GM19397 (cell line): ENCODE measurements at regions not wholly inside any gene's neighbourhood (a gene's known extent, or its start where the extent isn't known, plus 50 kb on each side); places are given as distances from the start of the nearest gene placed in this dataset.
"Not testable (repeated sequence)": the region's sequence is repeated elsewhere in the genome, so short reads cannot be mapped to it uniquely, and the experiment has no call there.

Experiments
- ATAC-seq: cut with Tn5 transposase; IDR thresholded peaks from one replicate; pipeline ENCODE4 v1.9.1; 2021; ENCODE audit warnings: mild to moderate bottlenecking, moderate library complexity; ENCODE audit not compliant: unreplicated experiment

DNA sequence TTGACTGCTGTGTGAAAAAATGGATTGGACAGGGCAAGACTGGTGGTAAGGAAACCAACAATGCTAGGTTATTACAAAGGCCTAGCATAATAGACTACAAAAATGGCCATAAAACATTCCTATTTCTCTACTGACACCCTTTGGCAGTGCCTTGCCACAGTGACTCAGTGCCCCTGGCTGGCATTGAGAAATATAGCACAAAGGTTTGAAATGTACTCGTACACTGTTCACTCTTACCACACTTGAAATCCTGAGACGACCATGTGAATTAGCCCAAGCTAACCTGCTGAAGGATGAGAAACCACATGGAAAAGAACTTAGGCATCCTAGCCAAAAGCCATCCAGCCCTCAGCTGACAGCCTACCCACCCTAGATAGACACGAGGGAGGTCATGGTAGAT is 149.8 kb upstream of the PALMD start:
- no peak for ATAC-seq

- ATAC-seq, result no peak
These were observed 148.2 kb upstream of the PALMD start for GRCh38 chr1:99497690-99498089.

DNA sequence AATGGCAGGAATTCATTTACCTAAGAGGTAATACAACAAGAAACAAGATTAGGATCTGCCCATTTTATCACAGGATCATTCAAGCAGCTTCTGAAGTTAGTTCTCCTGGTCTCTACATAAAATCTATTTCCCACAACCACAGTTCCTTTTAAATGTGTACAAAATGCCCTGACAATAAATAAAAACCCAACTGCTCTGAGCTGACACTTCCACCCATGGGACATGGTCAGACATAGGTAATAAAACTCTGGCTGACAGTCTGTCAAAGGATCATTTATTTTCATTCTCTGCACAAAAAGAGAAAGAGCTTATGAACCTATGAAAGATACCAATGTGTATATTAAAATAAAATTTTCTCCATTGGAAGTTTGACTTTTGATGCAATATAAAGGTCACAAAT is 145.4 kb upstream of the PALMD start:
- ATAC-seq, result no peak

DNA sequence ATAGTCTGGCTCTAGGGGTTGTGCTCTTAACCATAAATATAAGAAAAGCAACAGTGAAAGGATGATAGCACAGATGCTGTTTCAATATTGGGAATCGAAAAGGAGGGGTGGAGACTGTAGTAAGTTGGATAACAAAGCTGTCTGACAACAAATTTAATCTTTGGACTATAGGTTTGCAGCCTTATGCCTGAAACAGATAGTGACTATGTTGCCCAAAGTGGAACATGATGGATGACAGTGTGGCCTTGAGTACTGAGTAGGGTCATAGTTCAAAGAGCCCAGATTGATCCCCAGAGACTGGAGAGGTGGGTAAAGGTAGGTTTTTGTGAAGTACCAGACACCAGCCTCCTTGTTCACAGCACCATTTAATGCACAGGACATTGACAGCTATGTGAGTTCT is 144.0 kb upstream of the PALMD start:
- no peak for ATAC-seq

DNA sequence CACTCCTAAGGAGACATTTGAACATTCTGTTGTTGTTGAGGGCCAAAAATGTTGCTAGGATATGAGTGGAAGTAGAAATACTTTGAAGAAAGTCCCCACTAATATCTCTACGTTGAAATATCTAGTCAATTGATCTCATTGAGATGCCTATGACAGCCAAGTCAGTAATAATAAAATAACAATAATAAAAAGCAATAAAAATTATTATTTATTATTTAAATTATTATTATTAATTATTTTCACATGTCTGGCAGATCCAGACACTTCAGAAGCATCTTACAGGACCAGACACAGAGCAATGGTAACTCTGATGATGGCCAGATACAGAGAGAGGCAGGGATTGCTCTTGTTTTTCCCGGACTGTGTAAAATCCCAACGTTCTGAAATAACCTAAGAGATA is 143.5 kb upstream of the PALMD start:
- no peak for ATAC-seq

- no peak for ATAC-seq
These were observed 142.6 kb upstream of the PALMD start for GRCh38 chr1:99503276-99503747.

GRCh38 chr1:99504287-99504686 is 141.6 kb upstream of the PALMD start:
- ATAC-seq, result no peak

- ATAC-seq, result no peak
These were observed 139.3 kb upstream of the PALMD start for GRCh38 chr1:99506631-99507030.

DNA sequence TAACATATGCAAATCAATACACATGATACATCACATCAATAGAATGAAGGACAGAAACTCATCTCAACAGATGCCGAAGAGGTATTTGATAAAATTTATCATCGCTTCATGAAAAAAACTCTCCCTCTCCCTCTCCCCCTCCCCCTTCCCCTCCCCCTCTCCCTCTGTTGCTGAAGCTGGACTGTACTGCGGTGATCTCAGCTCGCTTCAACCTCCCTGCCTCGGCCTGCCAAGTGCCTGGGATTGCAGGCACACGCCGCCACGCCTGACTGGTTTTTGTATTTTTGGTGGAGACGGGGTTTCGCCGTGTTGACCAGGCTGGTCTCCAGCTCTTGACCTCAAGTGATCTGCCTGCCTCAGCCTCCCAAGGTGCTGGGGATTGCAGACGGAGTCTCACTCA is 138.5 kb upstream of the PALMD start:
- ATAC-seq, result not testable (repeated sequence)

DNA sequence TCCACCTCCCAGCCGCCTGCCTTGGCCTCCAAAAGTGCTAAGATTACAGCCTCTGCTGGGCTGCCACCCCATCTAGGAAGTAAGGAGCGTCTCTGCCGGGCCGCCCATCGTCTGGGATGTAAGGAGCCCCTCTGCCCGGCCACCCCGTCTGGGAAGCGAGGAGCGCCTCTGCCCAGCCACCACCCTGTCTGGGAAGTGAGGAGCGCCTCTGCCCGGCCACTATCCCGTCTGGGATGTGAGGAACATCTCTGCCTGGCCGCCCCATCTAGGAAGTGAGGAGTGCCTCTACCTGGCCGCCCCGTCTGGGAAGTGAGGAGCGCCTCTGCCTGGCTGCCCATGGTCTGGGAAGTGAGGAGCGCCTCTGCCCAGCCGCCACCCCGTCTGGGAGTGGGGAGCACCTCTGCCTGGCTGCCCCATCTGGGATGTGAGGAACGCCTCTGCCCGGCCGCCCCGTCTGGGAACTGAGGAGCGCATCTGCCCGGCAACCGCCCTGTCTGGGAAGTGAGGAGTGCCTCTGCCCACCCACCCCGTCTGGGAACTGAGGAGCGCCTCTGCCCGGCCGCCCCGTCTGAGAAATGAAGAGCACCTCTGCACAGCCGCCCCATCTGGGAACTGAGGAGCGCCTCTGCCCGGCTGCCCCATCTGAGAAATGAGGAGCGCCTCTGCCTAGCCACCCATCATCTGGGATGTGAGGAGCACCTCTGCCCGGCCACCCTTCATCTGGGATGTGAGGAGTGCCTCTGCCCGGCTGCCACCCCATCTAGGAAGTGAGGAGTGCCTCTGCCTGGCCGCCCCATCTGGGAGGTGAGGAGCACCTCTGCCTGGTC is 137.8 kb upstream of the PALMD start:
- no peak for ATAC-seq

GRCh38 chr1:99508733-99509445 is 137.0 kb upstream of the PALMD start:
- ATAC-seq, result not testable (repeated sequence)

GRCh38 chr1:99514823-99515552 is 130.9 kb upstream of the PALMD start:
- not testable (repeated sequence) for ATAC-seq

GRCh38 chr1:99516141-99516540 is 129.8 kb upstream of the PALMD start:
- ATAC-seq, result no peak

- no peak for ATAC-seq
These were observed 125.8 kb upstream of the PALMD start for GRCh38 chr1:99520121-99520520.

GRCh38 chr1:99525331-99525730 is 120.6 kb upstream of the PALMD start:
- ATAC-seq, result no peak

DNA sequence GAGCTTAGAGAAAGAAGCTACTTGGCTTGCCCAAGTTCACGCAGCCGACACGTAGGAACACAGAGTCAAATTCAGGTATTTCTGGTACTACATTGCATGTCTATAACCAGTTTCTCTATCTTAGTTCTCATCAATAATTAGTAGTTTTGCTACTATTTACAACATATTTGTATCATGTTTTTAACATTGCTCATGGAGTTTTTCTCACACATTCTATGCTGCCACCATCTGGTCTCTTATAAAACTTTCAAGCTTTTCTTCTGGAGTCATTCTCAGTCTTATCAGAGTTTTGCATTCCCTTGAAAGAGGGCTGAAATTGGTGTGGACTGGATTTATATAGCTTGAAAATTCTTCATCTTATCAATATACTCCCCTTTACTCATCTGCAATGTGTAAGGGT is 118.8 kb upstream of the PALMD start:
- ATAC-seq, result no peak

- ATAC-seq, result no peak
These were observed 118.4 kb upstream of the PALMD start for GRCh38 chr1:99527545-99527944.

DNA sequence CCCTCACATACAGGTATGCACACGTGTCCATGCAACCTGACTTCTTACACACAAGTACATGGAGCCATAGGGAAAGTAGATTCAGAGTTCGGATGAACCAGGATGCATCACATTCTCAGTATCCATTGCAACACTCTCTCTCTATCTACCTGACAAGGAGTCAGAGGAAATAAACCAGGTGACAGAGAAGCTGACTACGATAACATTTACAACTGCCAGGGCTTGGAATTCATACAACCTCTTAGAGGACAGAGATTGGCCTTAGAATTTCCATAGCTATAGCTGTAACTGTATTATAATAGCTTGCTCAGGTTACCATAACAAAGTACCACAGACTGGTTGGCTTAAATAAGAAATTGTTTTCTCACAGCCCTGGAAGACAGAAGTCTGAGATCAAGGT is 116.9 kb upstream of the PALMD start:
- ATAC-seq, result no peak

DNA sequence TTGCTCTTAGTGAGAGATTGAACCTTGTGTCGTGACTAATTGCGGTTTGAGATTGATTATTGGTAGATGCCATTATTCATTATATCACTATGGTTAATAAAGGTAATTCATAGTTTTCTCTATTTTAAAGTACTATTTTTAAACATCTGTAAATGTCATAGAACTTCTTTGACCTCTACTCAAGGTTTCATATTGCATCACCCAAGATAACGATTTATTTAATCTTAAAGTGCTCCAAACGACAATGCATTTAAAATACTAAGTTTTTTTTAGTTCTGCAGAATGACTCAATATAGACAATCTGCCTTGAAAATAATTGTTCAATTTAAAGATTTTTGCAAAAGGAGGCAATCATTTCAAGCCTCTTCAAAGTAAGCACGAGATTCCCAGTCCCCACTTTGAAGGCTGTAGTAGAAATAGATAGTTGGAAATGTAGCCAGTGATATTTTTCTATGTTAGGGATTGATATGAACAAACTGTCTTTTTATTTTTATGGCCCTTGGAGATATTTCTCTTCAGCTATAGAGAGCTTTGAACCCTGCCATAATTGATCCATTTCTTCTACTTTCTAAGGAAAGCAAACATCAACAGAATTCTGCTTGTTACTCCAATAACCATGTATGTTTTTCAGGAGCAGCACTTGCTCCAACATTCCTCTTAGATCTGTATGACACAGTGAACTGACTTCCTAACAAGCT is 114.2 kb upstream of the PALMD start:
- no peak for ATAC-seq

GRCh38 chr1:99532276-99532580 is 113.7 kb upstream of the PALMD start:
- no peak for ATAC-seq
